ENCODE measurements at regions not wholly inside any gene's neighbourhood (a gene's known extent, or its start where the extent isn't known, plus 50 kb on each side); places are given as distances from the start of the nearest gene placed in this dataset.

GRCh38 chr5:58191443-58191842, 268.4 kb downstream of the PLK2 start:
- TF ChIP-seq, protein P1, sequence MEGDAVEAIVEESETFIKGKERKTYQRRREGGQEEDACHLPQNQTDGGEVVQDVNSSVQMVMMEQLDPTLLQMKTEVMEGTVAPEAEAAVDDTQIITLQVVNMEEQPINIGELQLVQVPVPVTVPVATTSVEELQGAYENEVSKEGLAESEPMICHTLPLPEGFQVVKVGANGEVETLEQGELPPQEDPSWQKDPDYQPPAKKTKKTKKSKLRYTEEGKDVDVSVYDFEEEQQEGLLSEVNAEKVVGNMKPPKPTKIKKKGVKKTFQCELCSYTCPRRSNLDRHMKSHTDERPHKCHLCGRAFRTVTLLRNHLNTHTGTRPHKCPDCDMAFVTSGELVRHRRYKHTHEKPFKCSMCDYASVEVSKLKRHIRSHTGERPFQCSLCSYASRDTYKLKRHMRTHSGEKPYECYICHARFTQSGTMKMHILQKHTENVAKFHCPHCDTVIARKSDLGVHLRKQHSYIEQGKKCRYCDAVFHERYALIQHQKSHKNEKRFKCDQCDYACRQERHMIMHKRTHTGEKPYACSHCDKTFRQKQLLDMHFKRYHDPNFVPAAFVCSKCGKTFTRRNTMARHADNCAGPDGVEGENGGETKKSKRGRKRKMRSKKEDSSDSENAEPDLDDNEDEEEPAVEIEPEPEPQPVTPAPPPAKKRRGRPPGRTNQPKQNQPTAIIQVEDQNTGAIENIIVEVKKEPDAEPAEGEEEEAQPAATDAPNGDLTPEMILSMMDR (IDR thresholded peaks at IDR 0.05), result no peak
- no peak for TF ChIP-seq ZFX (IDR thresholded peaks at IDR 0.05; ENCODE audit: borderline replicate concordance)

All from 22Rv1 (cell line).